Activated T-cell treated with anti-CD3 and anti-CD28 coated beads, Interleukin-2, amount 50 U/mL, for 1 hour (primary cell): ENCODE measurements at regions not wholly inside any gene's neighbourhood (a gene's known extent, or its start where the extent isn't known, plus 50 kb on each side); places are given as distances from the start of the nearest gene placed in this dataset.

Experiments used
- DNase-seq: peaks from one replicate; pipeline ENCODE4 v3.0.0-alpha.2; 2020

- DNase-seq: no peak
Observed at GRCh38 chr3:152516216-152516615, 247.5 kb downstream of the MBNL1 start.

DNA sequence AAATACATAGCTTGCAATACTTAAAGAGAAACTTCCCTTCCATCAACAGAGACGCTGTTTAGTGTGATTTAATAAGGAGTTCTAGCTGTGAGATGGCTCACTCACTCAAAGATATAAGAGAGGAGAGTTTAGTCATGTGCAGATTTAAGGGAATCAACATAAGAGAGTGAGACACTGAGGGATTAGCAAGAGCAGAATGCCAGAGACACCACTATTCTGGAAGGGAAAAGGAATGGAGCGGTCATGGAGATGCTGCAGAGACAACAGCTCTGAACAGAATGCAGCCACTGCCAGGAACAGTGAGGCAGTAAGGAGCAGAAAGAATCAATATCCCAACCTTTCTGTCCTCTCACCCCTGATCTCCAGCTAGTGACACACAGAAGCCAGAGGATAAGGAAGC, 248.8 kb downstream of the MBNL1 start:
- no peak for DNase-seq

DNA sequence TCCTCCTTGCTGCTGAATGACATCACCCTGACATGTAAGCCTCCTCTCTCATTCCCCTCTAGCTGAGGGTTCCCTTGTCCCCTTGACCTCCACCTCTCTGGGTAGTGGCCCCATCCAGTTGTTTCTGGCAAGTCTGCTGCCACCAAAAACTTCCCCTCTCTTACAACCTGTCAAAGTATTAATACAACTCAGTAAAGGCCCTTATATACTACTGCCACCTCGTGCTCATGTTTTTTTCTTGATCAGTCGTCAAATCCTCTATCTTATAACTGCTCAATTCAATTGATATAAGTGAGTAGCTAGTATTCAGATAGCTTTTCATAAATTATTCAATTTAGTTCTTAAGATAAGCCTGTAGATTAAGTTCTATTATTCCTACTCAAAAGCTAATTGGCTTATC, 249.6 kb downstream of the MBNL1 start:
- no peak for DNase-seq

- no peak for DNase-seq
Observed at GRCh38 chr3:152519376-152519775, 250.6 kb downstream of the MBNL1 start.

DNA sequence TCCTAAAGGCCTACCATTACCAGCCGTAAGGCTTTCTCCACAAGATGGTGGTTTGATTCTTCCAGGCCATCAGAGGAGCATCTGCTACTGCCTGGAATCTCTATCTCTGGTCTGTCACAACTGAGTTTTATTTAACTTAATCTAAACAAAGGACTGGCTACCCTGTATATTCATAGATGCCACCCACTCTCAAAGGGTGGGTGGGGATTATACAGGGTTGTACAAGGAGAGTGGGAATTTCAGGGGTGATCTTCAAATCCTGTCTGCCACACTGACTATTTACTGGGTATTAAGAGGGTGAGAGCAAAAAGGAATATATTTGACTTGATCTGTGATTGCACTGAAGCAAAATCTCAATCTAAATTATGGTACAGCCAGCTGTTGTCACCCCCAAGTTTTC, 253.3 kb downstream of the MBNL1 start:
- DNase-seq: no peak

GRCh38 chr3:152524198-152525140, 255.7 kb downstream of the MBNL1 start:
- no peak for DNase-seq

GRCh38 chr3:152531717-152532116, 263.0 kb downstream of the MBNL1 start:
- DNase-seq: no peak

- DNase-seq: no peak
Observed at GRCh38 chr3:152538518-152538917, 269.8 kb downstream of the MBNL1 start.

DNA sequence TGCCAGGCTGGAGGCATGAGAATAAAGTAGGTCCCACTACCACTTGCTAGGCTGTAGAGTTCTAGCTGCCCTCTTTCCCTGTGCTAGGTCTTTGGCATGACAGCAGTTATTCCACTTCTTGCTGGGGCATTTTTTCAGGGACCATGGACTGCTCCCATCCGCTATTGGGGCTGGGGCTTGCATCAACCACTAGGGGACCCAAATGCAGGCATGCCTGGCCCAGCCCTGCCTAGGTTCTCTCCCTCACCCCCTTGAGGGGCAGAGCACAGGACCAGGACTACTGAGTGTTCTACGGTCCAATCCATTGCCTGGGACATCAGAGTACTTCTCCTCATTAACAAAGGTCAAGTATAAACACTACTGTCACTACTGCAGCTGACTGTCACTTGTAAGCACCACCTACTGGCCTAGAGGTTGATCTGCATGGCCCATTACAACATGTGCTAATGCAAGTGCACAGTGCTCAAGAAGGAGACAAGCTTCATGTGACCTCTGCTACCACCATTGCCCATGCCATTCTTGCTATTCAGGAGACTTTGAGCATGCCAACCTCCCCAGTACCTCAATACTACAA, 270.5 kb downstream of the MBNL1 start:
- DNase-seq: no peak

- DNase-seq: no peak
Observed at GRCh38 chr3:152540120-152540519, 271.4 kb downstream of the MBNL1 start.

DNA sequence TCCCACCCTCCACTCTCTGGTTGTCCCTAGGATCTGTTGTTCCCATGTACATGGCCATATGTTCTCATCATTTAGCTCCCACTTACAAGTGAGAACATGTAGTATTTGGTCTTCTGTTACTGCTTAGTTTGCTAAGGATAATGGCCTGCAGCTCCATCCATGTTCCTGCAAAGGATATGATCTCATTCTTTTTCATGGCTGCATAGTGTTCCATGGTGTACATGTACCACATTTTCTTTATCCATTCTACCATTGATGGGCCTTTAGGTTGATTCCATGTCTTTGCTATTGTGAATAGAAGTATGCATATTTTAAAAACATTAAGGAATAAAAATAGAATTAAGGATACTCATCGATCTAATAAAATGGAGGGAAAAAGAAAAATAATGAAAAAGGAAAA, 278.4 kb downstream of the MBNL1 start:
- no peak for DNase-seq

- no peak for DNase-seq
Observed at GRCh38 chr3:152549263-152549662, 280.5 kb downstream of the MBNL1 start.

GRCh38 chr3:152550284-152550683, 281.6 kb downstream of the MBNL1 start:
- no peak for DNase-seq

- no peak for DNase-seq
Observed at GRCh38 chr3:152554980-152555379, 280.0 kb upstream of the P2RY1 start.

GRCh38 chr3:152555666-152556291, 279.2 kb upstream of the P2RY1 start:
- DNase-seq: no peak

GRCh38 chr3:152556731-152557254, 278.1 kb upstream of the P2RY1 start:
- DNase-seq: no peak

- DNase-seq: no peak
Observed at GRCh38 chr3:152557302-152557999, 277.5 kb upstream of the P2RY1 start.

DNA sequence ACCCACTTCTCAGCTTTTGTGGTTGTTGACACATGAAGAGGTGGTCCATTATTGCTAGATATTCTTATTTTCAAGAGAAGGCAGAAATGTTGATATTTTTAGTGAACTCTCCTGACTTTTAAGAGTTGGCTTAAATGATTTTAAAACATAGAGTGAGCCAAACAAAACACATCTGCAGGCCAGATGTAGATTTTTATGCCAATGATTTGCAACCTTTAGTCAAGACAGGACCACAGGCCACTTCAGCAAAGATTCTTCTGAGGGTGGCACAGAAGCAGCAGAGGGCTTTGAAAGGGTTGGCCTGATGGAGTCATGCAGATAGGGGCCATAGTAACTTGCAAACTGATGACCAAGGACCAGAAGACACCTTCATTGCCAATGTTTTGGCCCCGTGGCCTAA, 276.5 kb upstream of the P2RY1 start:
- DNase-seq: no peak

DNA sequence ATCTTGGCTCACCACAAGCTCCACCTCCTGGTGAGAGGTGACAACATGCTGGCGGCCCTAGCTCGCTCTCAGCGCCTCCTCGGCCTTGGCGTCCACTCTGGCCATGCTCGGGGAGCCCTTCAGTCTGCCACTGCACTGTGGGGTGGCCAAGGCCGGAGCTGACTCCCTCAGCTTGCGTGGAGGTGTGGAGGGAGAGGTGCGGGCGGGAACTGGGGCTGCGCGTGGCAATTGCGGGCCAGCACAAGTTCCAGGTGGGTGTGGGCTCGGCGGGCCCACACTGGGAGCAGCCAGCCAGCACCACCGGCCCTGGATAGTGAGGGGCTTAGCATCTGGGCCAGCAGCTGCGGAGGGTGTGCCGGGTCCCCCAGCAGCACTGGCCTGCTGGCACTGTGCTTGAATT, 275.7 kb upstream of the P2RY1 start:
- no peak for DNase-seq

- DNase-seq: no peak
Observed at GRCh38 chr3:152564459-152564858, 270.5 kb upstream of the P2RY1 start.

DNA sequence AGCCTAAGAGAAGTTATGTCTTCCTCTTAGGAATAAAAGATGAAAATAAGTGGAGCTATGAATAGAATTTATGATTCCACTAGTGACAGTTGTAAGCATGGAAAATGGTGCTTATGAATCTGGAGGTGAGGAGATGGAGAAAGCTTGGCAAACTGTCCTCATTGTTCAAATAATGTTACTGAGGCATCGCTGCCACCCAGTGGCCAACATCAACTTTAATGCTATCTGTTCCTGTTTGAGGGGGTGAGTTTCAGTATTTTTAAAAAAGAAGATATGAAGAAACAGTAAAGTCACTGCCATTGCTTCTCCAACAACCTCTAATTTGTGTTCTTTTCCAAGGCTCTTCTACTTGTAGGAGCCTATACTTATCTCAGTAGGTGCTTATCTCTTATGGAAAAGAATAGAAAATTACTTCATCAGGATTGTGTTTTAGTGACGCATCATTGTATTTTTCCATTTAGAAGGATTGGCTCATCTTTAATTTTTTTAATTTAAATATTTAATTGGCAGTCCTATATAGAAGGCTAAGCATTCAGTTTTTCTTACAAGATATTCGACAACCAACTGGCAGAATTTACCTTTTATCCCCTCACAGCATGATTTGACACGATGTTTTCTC, 260.4 kb upstream of the P2RY1 start:
- peak; percentile 25 for DNase-seq

- DNase-seq: no peak
Observed at GRCh38 chr3:152578769-152579168, 256.2 kb upstream of the P2RY1 start.

DNA sequence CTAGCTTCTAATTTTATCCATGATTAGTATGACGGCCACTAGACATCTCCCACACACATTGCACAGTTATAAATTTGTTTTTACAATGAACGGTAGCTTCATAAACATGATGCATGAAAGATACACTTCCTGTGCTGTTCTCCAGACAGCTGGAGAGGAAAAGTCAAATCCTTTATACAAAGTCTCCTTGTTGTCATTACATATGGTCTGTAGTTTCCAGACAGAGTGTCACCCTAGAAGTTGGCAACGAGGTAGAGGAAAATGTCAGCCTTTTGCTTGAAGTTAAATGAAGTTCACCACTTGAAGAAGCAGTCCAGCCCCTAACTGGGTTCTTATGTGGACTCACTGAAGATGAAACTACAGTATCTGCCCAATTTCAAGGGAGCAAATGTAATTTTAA, 253.0 kb upstream of the P2RY1 start:
- no peak for DNase-seq
